Testis (tissue), 2 donors: ENCODE measurements at regions not wholly inside any gene's neighbourhood (a gene's known extent, or its start where the extent isn't known, plus 50 kb on each side); places are given as distances from the start of the nearest gene placed in this dataset.

Experiments
- DNase-seq: peaks from one replicate; pipeline ENCODE4 v3.0.0-alpha.2; 2019
- H3K27ac ChIP-seq, 2 donors: fragments of 200-600 bp; sonication (generic); one replicate each; pipeline ENCODE4 v1.5.1; 2019
- H3K27me3 ChIP-seq: fragments of 200-600 bp; sonication (generic); one replicate; pipeline ENCODE4 v1.5.1; 2019
- H3K36me3 ChIP-seq: fragments of 200-600 bp; sonication (generic); one replicate; pipeline ENCODE4 v1.5.1; 2017; ENCODE audit warnings: low read depth; ENCODE audit errors: missing control alignments
- H3K4me1 ChIP-seq: fragments of 200-600 bp; sonication (generic); one replicate; pipeline ENCODE4 v1.5.1; 2019
- H3K4me3 ChIP-seq, 2 donors: fragments of 200-600 bp; sonication (generic); one replicate each; pipeline ENCODE4 v1.5.1; 2017 to 2019
- H3K9me3 ChIP-seq: fragments of 200-600 bp; sonication (generic); one replicate; pipeline ENCODE4 v1.5.1; 2017
- CTCF ChIP-seq, 3 experiments: fragments of 450-650 bp in 2 of 3; fragments of 200-600 bp in 1 of 3; sonication (generic) in 1 of 3; IDR thresholded peaks; one replicate each; pipeline ENCODE4 v1.5.1; 2016 to 2019; ENCODE audit warnings: antibody characterized with exemption in 3 of 3, mild to moderate bottlenecking in 2 of 3, moderate library complexity in 1 of 3
- POLR2A ChIP-seq: fragments of 450-650 bp; IDR thresholded peaks from one replicate; pipeline ENCODE4 v1.6.1; 2017; ENCODE audit warnings: antibody characterized with exemption, mild to moderate bottlenecking, moderate library complexity
- WGBS, 2 donors: methylation state at CpG; one replicate each; pipeline ENCODE4 v1.1.5; 2018; 5-methylcytosine and 5-hydroxymethylcytosine counted together
- intact Hi-C: fragments of 100-400 bp; cut with DNase I; formaldehyde crosslinking; loops from one replicate; pipeline ENCODE4 v1.15.1; 2023; ENCODE audit warnings: low total_unique reads

- Histone ChIP-seq H3K9me3 (no peaks in the 10 kb centered on the region), H3K36me3 (no peaks in the 10 kb centered on the region), H3K4me3 (no peak overlapping the region), H3K27me3 (no peaks in the 10 kb centered on the region), H3K4me1 (no peaks in the 10 kb centered on the region), H3K27ac (no peak overlapping the region)
- intact Hi-C loops = no loop called here
- TF ChIP-seq CTCF (IDR thresholded peaks at IDR 0.05) (no peak), POLR2A (no peak)
- no peak for DNase-seq
- WGBS, 2 donors = 93 to 100% methylated on average over 1 of the region's 1 CpG
Measured at GRCh38 chr1:233735331-233735730, 121.4 kb downstream of the KCNK1 start.

- TF ChIP-seq POLR2A (no peak), CTCF (IDR thresholded peaks at IDR 0.05) (no peak)
- H3K4me1 ChIP-seq = no peaks in the 10 kb centered on the region
- no peaks in the 10 kb centered on the region for H3K27me3 ChIP-seq
- no peak overlapping the region for H3K27ac ChIP-seq
- WGBS, 2 donors = 73 to 83% methylated on average over 3 of the region's 3 CpGs
- intact Hi-C loops = no loop called here
- no peaks in the 10 kb centered on the region for H3K9me3 ChIP-seq
- H3K36me3 ChIP-seq = no peaks in the 10 kb centered on the region
- no peak overlapping the region for H3K4me3 ChIP-seq
- no peak for DNase-seq
Measured at GRCh38 chr1:233735847-233736246, 121.9 kb downstream of the KCNK1 start.

- Histone ChIP-seq H3K9me3 (no peaks in the 10 kb centered on the region), H3K4me3 (no peak overlapping the region), H3K36me3 (no peaks in the 10 kb centered on the region), H3K4me1 (no peaks in the 10 kb centered on the region), H3K27me3 (no peaks in the 10 kb centered on the region), H3K27ac (no peak overlapping the region)
- no peak for DNase-seq
- intact Hi-C loops = no loop called here
- TF ChIP-seq CTCF (IDR thresholded peaks at IDR 0.05) = no peak
- no peak for TF ChIP-seq POLR2A
- WGBS, 2 donors = 81 to 93% methylated on average over 2 of the region's 2 CpGs
Measured at GRCh38 chr1:233737341-233737740, 123.4 kb downstream of the KCNK1 start.

- 64 to 74% methylated on average over 8 of the region's 8 CpGs for WGBS, 2 donors
- intact Hi-C loops = no loop called here
- no peaks in the 10 kb centered on the region for H3K36me3 ChIP-seq
- no peaks in the 10 kb centered on the region for H3K4me1 ChIP-seq
- TF ChIP-seq CTCF (IDR thresholded peaks at IDR 0.05) (no peak), POLR2A (no peak)
- no peaks in the 10 kb centered on the region for H3K9me3 ChIP-seq
- H3K27ac ChIP-seq = no peak overlapping the region
- H3K4me3 ChIP-seq = peak overlapping the region; percentile 13 to 21
- H3K27me3 ChIP-seq = no peaks in the 10 kb centered on the region
- no peak for DNase-seq
Measured at GRCh38 chr1:233738396-233738795, 124.5 kb downstream of the KCNK1 start.

GRCh38 chr1:233738850-233739249 lies 124.9 kb downstream of the KCNK1 start:
- Histone ChIP-seq H3K4me1 (no peaks in the 10 kb centered on the region), H3K9me3 (no peaks in the 10 kb centered on the region), H3K36me3 (no peaks in the 10 kb centered on the region), H3K27ac (no peak overlapping the region), H3K4me3 (peak overlapping the region; percentile 13 to 21), H3K27me3 (no peaks in the 10 kb centered on the region)
- TF ChIP-seq CTCF (IDR thresholded peaks at IDR 0.05) = no peak
- no peak for TF ChIP-seq POLR2A
- intact Hi-C loops = no loop called here
- 57 to 67% methylated on average over 14 of the region's 14 CpGs for WGBS, 2 donors
- peak; percentile 79 for DNase-seq
